ENCODE measurements at regions not wholly inside any gene's neighbourhood (a gene's known extent, or its start where the extent isn't known, plus 50 kb on each side); places are given as distances from the start of the nearest gene placed in this dataset.
"Not testable (repeated sequence)": the region's sequence is repeated elsewhere in the genome, so short reads cannot be mapped to it uniquely, and the experiment has no call there.

- H3K4me3 ChIP-seq (ENCODE audit: low read length) = no peak overlapping the region
- no peaks in the 10 kb centered on the region for H3K79me2 ChIP-seq (ENCODE audit: control insufficient read depth, insufficient read depth, low read length)
- H4K5ac ChIP-seq (ENCODE audit: low read length) = no peak overlapping the region
- no peak overlapping the region for H2BK5ac ChIP-seq (ENCODE audit: low read length)
- no peak overlapping the region for H3K27ac ChIP-seq (ENCODE audit: low read depth, low read length)
- no CpG with 5 or more reads among the region's 3 CpGs for WGBS (ENCODE audit: extremely low coverage, insufficient coverage, low lambda C conversion rate)
- no peak overlapping the region for H2AK5ac ChIP-seq (ENCODE audit: low read length)
- H3K23ac ChIP-seq (ENCODE audit: low read length) = no peak overlapping the region
- no peak overlapping the region for H3K4me2 ChIP-seq (ENCODE audit: low read length)
- no peak overlapping the region for H3K56ac ChIP-seq (ENCODE audit: low read length)
- no peak for DNase-seq
- H3K36me3 ChIP-seq (ENCODE audit: control insufficient read depth, insufficient read depth, low read length) = no peaks in the 10 kb centered on the region
- no peaks in the 10 kb centered on the region for H3K27me3 ChIP-seq (ENCODE audit: insufficient read depth, low read length, poor library complexity)
- no peak overlapping the region for H2BK120ac ChIP-seq (ENCODE audit: low read depth, low read length)
- H2BK15ac ChIP-seq (replicated peaks; ENCODE audit: low read depth) = no peak overlapping the region
- H3K4ac ChIP-seq (ENCODE audit: low read depth, low read length) = no peak overlapping the region
- H4K8ac ChIP-seq (ENCODE audit: low read depth, low read length) = no peak overlapping the region
- H3K18ac ChIP-seq (ENCODE audit: low read length) = no peak overlapping the region
- no peaks in the 10 kb centered on the region for H3K4me1 ChIP-seq (ENCODE audit: control insufficient read depth, low read depth, low read length)
- H3K79me1 ChIP-seq (ENCODE audit: low read length) = no peaks in the 10 kb centered on the region
- H3K9ac ChIP-seq (ENCODE audit: low read length) = no peak overlapping the region
Measured at GRCh38 chr9:124122813-124123462, 111.4 kb downstream of the LHX2 start.

- not testable (repeated sequence) for H2BK5ac ChIP-seq (ENCODE audit: low read length); H3K79me2 ChIP-seq (ENCODE audit: control insufficient read depth, insufficient read depth, low read length); H3K9ac ChIP-seq (ENCODE audit: low read length)
Measured at GRCh38 chr9:124123621-124124020, 112.1 kb downstream of the LHX2 start.

GRCh38 chr9:124124729-124125650, 113.4 kb downstream of the LHX2 start:
- H3K4ac ChIP-seq (ENCODE audit: low read depth, low read length) = no peak overlapping the region
- WGBS (ENCODE audit: extremely low coverage, insufficient coverage, low lambda C conversion rate) = no CpG with 5 or more reads among the region's 19 CpGs
- H2AK5ac ChIP-seq (ENCODE audit: low read length) = peak overlapping the region; percentile 74
- H3K23ac ChIP-seq (ENCODE audit: low read length) = no peak overlapping the region
- no peak overlapping the region for H3K9ac ChIP-seq (ENCODE audit: low read length)
- no peak overlapping the region for H4K8ac ChIP-seq (ENCODE audit: low read depth, low read length)
- H3K79me2 ChIP-seq (ENCODE audit: control insufficient read depth, insufficient read depth, low read length) = no peaks in the 10 kb centered on the region
- no peaks in the 10 kb centered on the region for H3K79me1 ChIP-seq (ENCODE audit: low read length)
- no peak overlapping the region for H2BK5ac ChIP-seq (ENCODE audit: low read length)
- H3K27me3 ChIP-seq (ENCODE audit: insufficient read depth, low read length, poor library complexity) = no peaks in the 10 kb centered on the region
- H3K36me3 ChIP-seq (ENCODE audit: control insufficient read depth, insufficient read depth, low read length) = no peaks in the 10 kb centered on the region
- no peak overlapping the region for H3K27ac ChIP-seq (ENCODE audit: low read depth, low read length)
- no peak overlapping the region for H4K5ac ChIP-seq (ENCODE audit: low read length)
- DNase-seq = no peak
- no peak overlapping the region for H3K4me3 ChIP-seq (ENCODE audit: low read length)
- no peak overlapping the region for H3K4me2 ChIP-seq (ENCODE audit: low read length)
- no peak overlapping the region for H3K18ac ChIP-seq (ENCODE audit: low read length)
- no peak overlapping the region for H2BK120ac ChIP-seq (ENCODE audit: low read depth, low read length)
- H3K4me1 ChIP-seq (ENCODE audit: control insufficient read depth, low read depth, low read length) = peaks cover 2% of the 10 kb centered on the region
- no peak overlapping the region for H2BK15ac ChIP-seq (replicated peaks; ENCODE audit: low read depth)
- no peak overlapping the region for H3K56ac ChIP-seq (ENCODE audit: low read length)

More at GRCh38 chr9:124123621-124124020, 112.1 kb downstream of the LHX2 start:
- not testable (repeated sequence) for H3K79me1 ChIP-seq (ENCODE audit: low read length); H3K4me3 ChIP-seq (ENCODE audit: low read length); H3K23ac ChIP-seq (ENCODE audit: low read length); H3K27ac ChIP-seq (ENCODE audit: low read depth, low read length); DNase-seq; H3K4ac ChIP-seq (ENCODE audit: low read depth, low read length); H2BK120ac ChIP-seq (ENCODE audit: low read depth, low read length); H3K36me3 ChIP-seq (ENCODE audit: control insufficient read depth, insufficient read depth, low read length); H3K56ac ChIP-seq (ENCODE audit: low read length); H2AK5ac ChIP-seq (ENCODE audit: low read length); H3K27me3 ChIP-seq (ENCODE audit: insufficient read depth, low read length, poor library complexity); H4K8ac ChIP-seq (ENCODE audit: low read depth, low read length); H3K18ac ChIP-seq (ENCODE audit: low read length); H2BK15ac ChIP-seq (replicated peaks; ENCODE audit: low read depth); H4K5ac ChIP-seq (ENCODE audit: low read length); H3K4me1 ChIP-seq (ENCODE audit: control insufficient read depth, low read depth, low read length); H3K4me2 ChIP-seq (ENCODE audit: low read length)
- no CpG with 5 or more reads among the region's 1 CpG for WGBS (ENCODE audit: extremely low coverage, insufficient coverage, low lambda C conversion rate)

GRCh38 chr9:124125651-124125977, 114.0 kb downstream of the LHX2 start:
- no peak overlapping the region for H2AK5ac ChIP-seq (ENCODE audit: low read length)
- no peak overlapping the region for H2BK120ac ChIP-seq (ENCODE audit: low read depth, low read length)
- H3K79me2 ChIP-seq (ENCODE audit: control insufficient read depth, insufficient read depth, low read length) = no peaks in the 10 kb centered on the region
- H3K4ac ChIP-seq (ENCODE audit: low read depth, low read length) = no peak overlapping the region
- H3K36me3 ChIP-seq (ENCODE audit: control insufficient read depth, insufficient read depth, low read length) = no peaks in the 10 kb centered on the region
- H3K4me2 ChIP-seq (ENCODE audit: low read length) = no peak overlapping the region
- H3K79me1 ChIP-seq (ENCODE audit: low read length) = no peaks in the 10 kb centered on the region
- H3K9ac ChIP-seq (ENCODE audit: low read length) = no peak overlapping the region
- no peak overlapping the region for H3K56ac ChIP-seq (ENCODE audit: low read length)
- no peak overlapping the region for H3K23ac ChIP-seq (ENCODE audit: low read length)
- no peaks in the 10 kb centered on the region for H3K27me3 ChIP-seq (ENCODE audit: insufficient read depth, low read length, poor library complexity)
- H3K4me3 ChIP-seq (ENCODE audit: low read length) = no peak overlapping the region
- H4K5ac ChIP-seq (ENCODE audit: low read length) = no peak overlapping the region
- H2BK15ac ChIP-seq (replicated peaks; ENCODE audit: low read depth) = no peak overlapping the region
- no peak overlapping the region for H4K8ac ChIP-seq (ENCODE audit: low read depth, low read length)
- no peak overlapping the region for H3K27ac ChIP-seq (ENCODE audit: low read depth, low read length)
- no CpG with 5 or more reads among the region's 12 CpGs for WGBS (ENCODE audit: extremely low coverage, insufficient coverage, low lambda C conversion rate)
- H3K18ac ChIP-seq (ENCODE audit: low read length) = no peak overlapping the region
- no peak for DNase-seq
- no peak overlapping the region for H2BK5ac ChIP-seq (ENCODE audit: low read length)
- peaks cover 2% of the 10 kb centered on the region for H3K4me1 ChIP-seq (ENCODE audit: control insufficient read depth, low read depth, low read length)

GRCh38 chr9:124126648-124127646, 115.4 kb downstream of the LHX2 start:
- no peak overlapping the region for H3K56ac ChIP-seq (ENCODE audit: low read length)
- no peak overlapping the region for H2BK120ac ChIP-seq (ENCODE audit: low read depth, low read length)
- no peak overlapping the region for H3K18ac ChIP-seq (ENCODE audit: low read length)
- H2AK5ac ChIP-seq (ENCODE audit: low read length) = no peak overlapping the region
- no peak overlapping the region for H3K9ac ChIP-seq (ENCODE audit: low read length)
- no peak overlapping the region for H3K4ac ChIP-seq (ENCODE audit: low read depth, low read length)
- H3K23ac ChIP-seq (ENCODE audit: low read length) = no peak overlapping the region
- no peaks in the 10 kb centered on the region for H3K27me3 ChIP-seq (ENCODE audit: insufficient read depth, low read length, poor library complexity)
- peak; percentile 86 for DNase-seq
- WGBS (ENCODE audit: extremely low coverage, insufficient coverage, low lambda C conversion rate) = no CpG with 5 or more reads among the region's 19 CpGs
- H3K4me3 ChIP-seq (ENCODE audit: low read length) = no peak overlapping the region
- H4K5ac ChIP-seq (ENCODE audit: low read length) = no peak overlapping the region
- H3K27ac ChIP-seq (ENCODE audit: low read depth, low read length) = no peak overlapping the region
- H3K79me2 ChIP-seq (ENCODE audit: control insufficient read depth, insufficient read depth, low read length) = no peaks in the 10 kb centered on the region
- no peak overlapping the region for H3K4me2 ChIP-seq (ENCODE audit: low read length)
- H3K79me1 ChIP-seq (ENCODE audit: low read length) = no peaks in the 10 kb centered on the region
- no peak overlapping the region for H2BK15ac ChIP-seq (replicated peaks; ENCODE audit: low read depth)
- H3K36me3 ChIP-seq (ENCODE audit: control insufficient read depth, insufficient read depth, low read length) = no peaks in the 10 kb centered on the region
- H3K4me1 ChIP-seq (ENCODE audit: control insufficient read depth, low read depth, low read length) = peaks cover 2% of the 10 kb centered on the region
- no peak overlapping the region for H2BK5ac ChIP-seq (ENCODE audit: low read length)
- H4K8ac ChIP-seq (ENCODE audit: low read depth, low read length) = no peak overlapping the region
